ENCODE measurements at regions not wholly inside any gene's neighbourhood (a gene's known extent, or its start where the extent isn't known, plus 50 kb on each side); places are given as distances from the start of the nearest gene placed in this dataset.

- no peaks in the 10 kb centered on the region for H3F3A ChIP-seq (replicated peaks; ENCODE audit: low read depth)
- Mint-ChIP-seq H3K9me3 (no peaks in the 10 kb centered on the region), H3K4me3 (no peak overlapping the region), H3K27ac (no peak overlapping the region; the same call in 1 of the 2 replicates), H3K27me3 (ENCODE audit: insufficient read depth, low read depth, poor library complexity) (no peaks in the 10 kb centered on the region), H3K4me1 (peaks cover 16% of the 10 kb centered on the region), H3K36me3 (ENCODE audit: low read depth) (no peaks in the 10 kb centered on the region)
- no peaks in the 10 kb centered on the region for H4K20me1 ChIP-seq (replicated peaks; ENCODE audit: insufficient read depth)
- H3K4me1 ChIP-seq (ENCODE audit: insufficient read depth): peaks cover 7% of the 10 kb centered on the region; the same call in 1 of the 2 replicates
- no peak overlapping the region for H3K4me3 ChIP-seq
- ATAC-seq (no peak), DNase-seq (ENCODE audit: low spot score) (no peak)
- H3K36me3 ChIP-seq (ENCODE audit: insufficient read depth): no peaks in the 10 kb centered on the region
- H3K27me3 ChIP-seq (ENCODE audit: insufficient read depth): no peaks in the 10 kb centered on the region
- no peak overlapping the region for H3K4me2 ChIP-seq
- no peak for TF ChIP-seq ZNF331 (CRISPR knock-in tag; IDR thresholded peaks at IDR 0.05; ENCODE audit: low read depth)
- TF ChIP-seq ZNF114 (CRISPR knock-in tag; IDR thresholded peaks at IDR 0.05): no peak
- TF ChIP-seq, protein P1, sequence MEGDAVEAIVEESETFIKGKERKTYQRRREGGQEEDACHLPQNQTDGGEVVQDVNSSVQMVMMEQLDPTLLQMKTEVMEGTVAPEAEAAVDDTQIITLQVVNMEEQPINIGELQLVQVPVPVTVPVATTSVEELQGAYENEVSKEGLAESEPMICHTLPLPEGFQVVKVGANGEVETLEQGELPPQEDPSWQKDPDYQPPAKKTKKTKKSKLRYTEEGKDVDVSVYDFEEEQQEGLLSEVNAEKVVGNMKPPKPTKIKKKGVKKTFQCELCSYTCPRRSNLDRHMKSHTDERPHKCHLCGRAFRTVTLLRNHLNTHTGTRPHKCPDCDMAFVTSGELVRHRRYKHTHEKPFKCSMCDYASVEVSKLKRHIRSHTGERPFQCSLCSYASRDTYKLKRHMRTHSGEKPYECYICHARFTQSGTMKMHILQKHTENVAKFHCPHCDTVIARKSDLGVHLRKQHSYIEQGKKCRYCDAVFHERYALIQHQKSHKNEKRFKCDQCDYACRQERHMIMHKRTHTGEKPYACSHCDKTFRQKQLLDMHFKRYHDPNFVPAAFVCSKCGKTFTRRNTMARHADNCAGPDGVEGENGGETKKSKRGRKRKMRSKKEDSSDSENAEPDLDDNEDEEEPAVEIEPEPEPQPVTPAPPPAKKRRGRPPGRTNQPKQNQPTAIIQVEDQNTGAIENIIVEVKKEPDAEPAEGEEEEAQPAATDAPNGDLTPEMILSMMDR (conservative IDR thresholded peaks at IDR 0.05; ENCODE audit: low read depth in 2 of 2): no peak
- no peak for TF ChIP-seq STAT1 (IDR thresholded peaks at IDR 0.05; ENCODE audit: unreplicated experiment)
- no peak for TF ChIP-seq POLR2AphosphoS5 (IDR thresholded peaks at IDR 0.05; ENCODE audit: low read depth)
- no peak for TF ChIP-seq EZH2 (IDR thresholded peaks at IDR 0.05; ENCODE audit: low read depth, unreplicated experiment)
- TF ChIP-seq CREB1 (CRISPR knock-in tag; IDR thresholded peaks at IDR 0.05; ENCODE audit: low read depth): no peak
- TF ChIP-seq NANOG (IDR thresholded peaks at IDR 0.05; ENCODE audit: borderline replicate concordance): no peak
- TF ChIP-seq ZNF462 (CRISPR knock-in tag; IDR thresholded peaks at IDR 0.05): no peak
- no peak for TF ChIP-seq JUNB (IDR thresholded peaks at IDR 0.05; ENCODE audit: unreplicated experiment)
- no peak for TF ChIP-seq ETS1 (IDR thresholded peaks at IDR 0.05)
- no peak overlapping the region for H3K27ac ChIP-seq (ENCODE audit: low read depth)
- H2AFZ ChIP-seq: peak overlapping the region; percentile 43; the same call in 1 of the 2 replicates
- 0 out of 2 replicates have a peak, but pooled peaks cover 8% of the 10 kb centered on the region for H3K9me2 ChIP-seq (ENCODE audit: insufficient read depth)
- no peaks in the 10 kb centered on the region for H3K79me2 ChIP-seq (replicated peaks; ENCODE audit: insufficient read depth)
Observed at GRCh38 chr4:27467351-27467750, 606.7 kb downstream of the STIM2 start.
